ENCODE measurements at regions not wholly inside any gene's neighbourhood (a gene's known extent, or its start where the extent isn't known, plus 50 kb on each side); places are given as distances from the start of the nearest gene placed in this dataset.
"Not testable (repeated sequence)": the region's sequence is repeated elsewhere in the genome, so short reads cannot be mapped to it uniquely, and the experiment has no call there.

DNA sequence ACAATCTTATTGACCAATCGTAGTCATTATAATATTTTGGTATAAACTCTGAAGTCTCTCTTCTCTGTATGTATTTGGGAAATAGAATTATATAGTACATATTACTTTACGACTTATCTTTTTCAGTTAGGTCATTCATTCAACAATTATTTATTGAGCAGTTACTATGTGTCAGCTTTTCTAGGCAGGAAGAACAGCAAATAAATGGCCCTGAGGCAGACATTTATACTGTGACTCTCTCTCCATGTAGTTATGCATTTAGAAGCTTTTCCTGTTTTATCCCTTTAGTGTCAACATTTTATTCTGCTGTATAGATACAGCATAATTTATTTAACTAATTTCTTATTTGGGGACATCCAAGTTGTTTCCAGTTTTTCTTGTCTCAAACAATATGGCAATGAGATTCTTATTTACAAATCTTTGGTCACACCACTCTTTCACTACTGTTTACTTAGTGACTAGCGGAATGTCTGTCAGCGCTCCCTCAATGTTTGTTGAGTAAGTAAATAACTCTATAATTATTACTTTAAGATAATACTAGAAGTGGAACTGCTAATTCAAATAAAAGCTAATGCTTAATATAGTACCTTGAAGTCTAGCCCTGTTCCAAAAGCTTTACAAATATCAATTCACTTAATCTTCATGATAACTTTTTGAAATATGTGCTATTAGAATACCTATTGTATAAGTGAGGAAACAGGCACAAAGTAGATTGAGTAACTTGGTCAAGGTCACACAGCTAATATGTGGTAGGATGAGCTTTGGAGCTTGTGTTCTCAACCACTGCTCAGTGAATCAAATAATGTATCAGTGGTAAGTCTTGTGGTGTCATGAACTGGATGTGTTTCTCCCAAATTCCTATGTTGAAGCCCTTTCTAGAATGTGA is 465.6 kb downstream of the SIPA1L2 start:
- DNase-seq (ENCODE audit: low spot score), result no peak

GRCh38 chr1:232163533-232163932 is 466.4 kb downstream of the SIPA1L2 start:
- DNase-seq (ENCODE audit: low spot score), result no peak

- no peak for DNase-seq (ENCODE audit: low spot score)
Observed at GRCh38 chr1:232162001-232162400, 467.9 kb downstream of the SIPA1L2 start.

GRCh38 chr1:232158558-232158957 is 471.4 kb downstream of the SIPA1L2 start:
- DNase-seq (ENCODE audit: low spot score), result not testable (repeated sequence)

DNA sequence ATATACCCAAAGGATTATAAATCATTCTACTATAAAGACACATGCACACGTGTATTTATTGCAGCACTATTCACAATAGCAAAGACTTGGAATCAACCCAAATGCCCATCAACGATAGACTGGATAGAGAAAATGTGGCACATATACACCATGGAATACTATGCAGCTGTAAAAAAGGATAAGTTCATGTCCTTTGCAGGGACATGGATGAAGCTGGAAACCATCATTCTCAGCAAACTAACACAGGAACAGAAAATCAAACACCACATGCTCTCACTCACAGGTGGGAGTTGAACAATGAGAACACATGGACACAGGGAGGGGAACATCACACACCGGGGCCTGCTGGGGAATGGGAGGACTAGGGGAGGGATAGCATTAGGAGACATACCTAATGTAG is 473.9 kb downstream of the SIPA1L2 start:
- not testable (repeated sequence) for DNase-seq (ENCODE audit: low spot score)

- no peak for DNase-seq (ENCODE audit: low spot score)
Observed at GRCh38 chr1:232153652-232154051, 476.3 kb downstream of the SIPA1L2 start.

GRCh38 chr1:232150770-232151548 is 479.0 kb downstream of the SIPA1L2 start:
- DNase-seq (ENCODE audit: low spot score), result no peak

- DNase-seq (ENCODE audit: low spot score), result peak; percentile 48
Observed at GRCh38 chr1:232149287-232150201, 480.4 kb downstream of the SIPA1L2 start.

GRCh38 chr1:232147215-232147614 is 482.7 kb downstream of the SIPA1L2 start:
- DNase-seq (ENCODE audit: low spot score), result no peak

GRCh38 chr1:232146514-232146913 is 483.4 kb downstream of the SIPA1L2 start:
- DNase-seq (ENCODE audit: low spot score), result no peak

DNA sequence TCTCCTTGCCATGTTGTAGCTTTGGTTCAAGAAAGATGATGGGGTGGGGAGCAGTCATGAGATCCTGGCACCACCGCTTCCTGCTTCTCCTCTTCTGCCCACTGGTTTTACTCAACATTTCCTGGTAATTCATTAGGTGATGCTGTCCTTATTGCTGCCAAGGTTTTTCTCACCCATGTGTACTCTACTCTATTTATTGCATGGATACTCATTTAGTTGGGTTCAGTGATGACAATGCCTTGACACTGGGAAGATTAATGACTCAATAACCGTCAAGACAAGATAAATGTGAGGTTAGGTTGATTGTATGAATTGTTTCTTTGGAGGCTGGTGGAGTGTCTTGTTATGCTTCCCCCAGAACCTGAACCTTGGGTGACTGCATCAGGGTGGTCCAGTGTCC is 484.2 kb downstream of the SIPA1L2 start:
- no peak for DNase-seq (ENCODE audit: low spot score)

- no peak for DNase-seq (ENCODE audit: low spot score)
Observed at GRCh38 chr1:232144696-232145230, 485.2 kb downstream of the SIPA1L2 start.

DNA sequence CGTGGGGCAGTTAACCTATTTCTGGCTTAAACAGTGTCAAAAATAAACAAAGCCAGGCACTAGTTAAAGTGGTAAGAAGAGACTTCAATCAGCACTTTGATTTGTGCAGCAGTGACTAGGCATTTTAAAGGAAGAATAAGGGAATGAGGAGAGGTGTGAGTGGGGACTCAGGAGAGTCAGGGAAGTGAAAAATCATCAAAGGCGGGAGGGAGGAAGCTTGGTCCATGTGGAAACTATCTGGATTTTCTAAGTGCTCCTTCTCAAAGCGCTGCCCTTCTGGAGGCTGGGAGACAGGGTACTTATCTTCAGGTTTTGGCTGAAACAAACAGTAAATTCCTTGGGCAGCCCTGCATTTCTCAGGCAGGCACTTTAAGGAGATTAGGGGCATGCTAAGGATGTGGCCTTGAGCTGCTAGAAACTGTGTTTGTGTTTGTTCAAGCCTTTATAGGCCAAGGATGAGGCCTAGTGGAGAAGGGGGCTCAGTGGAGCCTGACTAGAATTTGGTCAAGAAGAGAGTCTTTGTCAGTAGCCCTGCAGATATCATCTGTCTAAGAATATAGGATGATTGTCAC is 486.5 kb downstream of the SIPA1L2 start:
- no peak for DNase-seq (ENCODE audit: low spot score)

DNA sequence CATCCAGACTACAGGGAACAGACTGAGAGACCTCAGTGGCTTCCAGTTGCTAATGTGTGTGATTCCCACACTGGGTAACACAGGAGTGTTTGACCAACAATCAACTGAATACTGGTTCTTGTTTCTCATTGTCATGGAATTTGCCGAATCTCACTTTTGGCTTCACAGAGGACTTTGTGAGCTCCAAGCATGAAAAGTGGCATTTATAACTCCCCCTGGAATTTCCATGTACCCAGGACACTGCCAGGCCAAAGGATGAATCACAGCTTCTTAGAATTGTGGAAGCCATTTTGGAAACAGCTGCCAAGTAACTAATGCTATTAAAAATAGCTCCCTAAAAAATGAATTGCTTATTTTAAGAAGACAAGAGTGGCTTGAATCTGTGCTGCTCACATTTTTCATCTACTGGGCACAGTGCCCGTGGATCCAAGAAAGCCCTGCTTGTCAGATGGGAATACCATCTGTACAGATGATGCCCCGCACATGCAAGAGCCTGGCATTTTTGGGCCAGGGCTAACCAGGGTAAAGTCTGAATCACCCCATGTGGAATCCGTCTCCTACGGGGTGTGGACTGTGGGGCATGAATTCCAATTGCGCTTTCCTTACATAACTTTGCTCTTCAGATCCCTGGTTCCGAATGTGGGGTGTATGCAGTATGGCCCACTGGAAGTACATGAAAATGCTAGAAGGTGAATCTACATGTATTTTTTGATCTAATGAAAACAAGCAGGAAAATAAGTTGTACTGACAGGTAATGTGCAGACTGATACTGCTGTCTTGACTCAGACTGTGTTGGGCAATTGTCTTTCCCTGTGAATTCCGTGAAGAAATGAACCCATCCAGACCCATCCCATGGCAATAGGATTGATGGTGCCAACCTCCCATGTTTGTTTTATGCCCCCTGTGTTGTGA is 487.3 kb downstream of the SIPA1L2 start:
- peak; percentile 82 for DNase-seq (ENCODE audit: low spot score)

DNA sequence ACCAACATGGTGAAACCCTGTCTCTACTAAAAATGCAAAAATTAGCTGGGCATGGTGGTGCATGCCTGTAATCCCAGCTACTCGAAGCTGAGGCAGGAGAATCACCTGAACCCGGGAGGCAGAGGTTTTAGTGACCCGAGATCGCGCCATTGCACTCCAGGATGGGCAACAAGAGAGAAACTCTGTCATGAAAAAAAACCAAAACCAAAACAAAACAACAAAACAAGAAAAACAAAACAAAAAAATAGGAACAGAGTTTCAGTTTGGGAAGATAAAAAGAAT is 488.8 kb downstream of the SIPA1L2 start:
- not testable (repeated sequence) for DNase-seq (ENCODE audit: low spot score)

DNA sequence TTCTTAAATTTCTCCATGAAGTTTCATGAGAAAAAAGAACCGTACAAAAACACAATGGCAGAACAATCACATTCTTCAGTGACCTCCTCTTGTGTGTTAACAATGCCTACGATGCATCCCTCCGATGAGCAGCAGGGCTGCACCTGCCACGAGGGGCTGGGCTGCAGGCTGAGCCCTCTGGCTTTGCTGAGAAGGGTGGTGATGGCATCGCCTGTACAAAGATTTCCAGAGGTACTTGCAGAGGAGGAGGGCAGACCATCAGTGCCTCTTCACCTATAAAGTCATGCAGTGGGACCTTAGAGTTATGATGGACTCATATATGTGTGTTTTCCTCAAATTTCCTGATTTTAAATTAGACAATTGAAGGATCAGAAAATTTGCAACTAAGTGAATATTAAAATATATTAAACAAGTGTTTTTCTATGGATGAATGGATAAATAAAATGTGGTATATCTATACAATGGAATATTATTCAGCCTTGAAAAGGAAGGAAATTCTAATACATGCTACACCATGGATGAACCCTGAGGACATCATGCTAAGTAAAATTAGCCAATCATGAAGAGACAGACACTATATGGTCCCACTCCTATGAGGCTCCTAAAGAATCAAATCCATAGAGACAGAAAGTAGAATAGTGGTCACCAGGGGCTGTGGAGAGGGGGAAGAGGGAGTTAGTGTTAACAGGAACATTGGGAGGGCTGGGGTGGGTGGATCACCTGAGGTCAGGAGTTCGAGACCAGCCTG is 489.3 kb downstream of the SIPA1L2 start:
- DNase-seq (ENCODE audit: low spot score), result no peak

DNA sequence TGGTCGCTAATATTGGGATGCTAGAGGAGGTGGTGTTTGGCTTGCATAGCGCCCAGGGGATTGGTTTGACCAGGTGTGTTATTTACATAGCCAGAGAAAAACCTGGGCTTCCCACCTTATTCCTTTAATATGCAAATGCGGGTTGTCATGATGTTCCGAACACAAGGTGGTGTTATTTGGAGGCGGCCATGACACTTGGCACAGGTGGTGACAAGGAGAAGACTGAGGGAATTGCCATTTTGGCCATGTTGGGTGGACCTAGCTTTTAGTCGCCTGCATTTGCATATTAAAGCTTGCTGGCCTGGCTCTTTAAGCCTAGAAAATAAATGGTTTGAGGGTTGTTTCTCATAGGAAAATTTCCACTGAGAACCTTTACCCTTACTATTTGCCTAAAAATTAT is 490.5 kb downstream of the SIPA1L2 start:
- DNase-seq (ENCODE audit: low spot score), result no peak

GRCh38 chr1:232138044-232138443 is 491.9 kb downstream of the SIPA1L2 start:
- DNase-seq (ENCODE audit: low spot score), result no peak

GRCh38 chr1:232137066-232137465 is 492.9 kb downstream of the SIPA1L2 start:
- no peak for DNase-seq (ENCODE audit: low spot score)

- no peak for DNase-seq (ENCODE audit: low spot score)
Observed at GRCh38 chr1:232136136-232136535, 493.8 kb downstream of the SIPA1L2 start.

Measured in COLO829 (cell line).